ENCODE measurements at regions not wholly inside any gene's neighbourhood (a gene's known extent, or its start where the extent isn't known, plus 50 kb on each side); places are given as distances from the start of the nearest gene placed in this dataset.

DNA sequence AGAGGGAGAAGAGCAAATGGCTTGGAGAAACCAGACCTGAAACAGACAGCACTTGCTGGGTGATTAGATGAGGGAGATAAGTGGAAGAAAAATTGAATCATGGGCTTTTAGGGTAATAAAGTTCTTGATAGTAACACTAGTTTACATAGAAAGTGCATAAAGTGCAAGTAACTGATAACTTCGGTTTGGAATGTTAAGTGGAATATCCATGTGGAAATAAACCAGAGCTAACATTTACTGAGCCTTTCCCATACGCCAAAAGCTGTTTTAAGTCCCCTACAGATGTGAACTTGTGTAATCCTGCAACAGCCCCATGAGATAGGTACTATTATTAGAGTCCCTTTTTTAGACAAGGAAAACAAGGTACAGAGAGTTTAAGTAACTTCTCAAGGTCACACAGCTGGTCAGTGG is 77.1 kb upstream of the NUDT4 start:
- ATAC-seq (replicated peaks; ENCODE audit: extremely low read depth, poor library complexity, severe bottlenecking): no peak
- DNase-seq (ENCODE audit: low spot score in 2 of 2): no peak
- H3K4me3 Mint-ChIP-seq: no peak overlapping the region
- H3K36me3 Mint-ChIP-seq (ENCODE audit: insufficient read depth): no peaks in the 10 kb centered on the region
- H3K27ac Mint-ChIP-seq (ENCODE audit: low read depth): no peak overlapping the region
- no peaks in the 10 kb centered on the region for H3K9me3 Mint-ChIP-seq
- H3K4me1 Mint-ChIP-seq: no peaks in the 10 kb centered on the region
- peaks cover 14% of the 10 kb centered on the region for H3K27me3 Mint-ChIP-seq

DNA sequence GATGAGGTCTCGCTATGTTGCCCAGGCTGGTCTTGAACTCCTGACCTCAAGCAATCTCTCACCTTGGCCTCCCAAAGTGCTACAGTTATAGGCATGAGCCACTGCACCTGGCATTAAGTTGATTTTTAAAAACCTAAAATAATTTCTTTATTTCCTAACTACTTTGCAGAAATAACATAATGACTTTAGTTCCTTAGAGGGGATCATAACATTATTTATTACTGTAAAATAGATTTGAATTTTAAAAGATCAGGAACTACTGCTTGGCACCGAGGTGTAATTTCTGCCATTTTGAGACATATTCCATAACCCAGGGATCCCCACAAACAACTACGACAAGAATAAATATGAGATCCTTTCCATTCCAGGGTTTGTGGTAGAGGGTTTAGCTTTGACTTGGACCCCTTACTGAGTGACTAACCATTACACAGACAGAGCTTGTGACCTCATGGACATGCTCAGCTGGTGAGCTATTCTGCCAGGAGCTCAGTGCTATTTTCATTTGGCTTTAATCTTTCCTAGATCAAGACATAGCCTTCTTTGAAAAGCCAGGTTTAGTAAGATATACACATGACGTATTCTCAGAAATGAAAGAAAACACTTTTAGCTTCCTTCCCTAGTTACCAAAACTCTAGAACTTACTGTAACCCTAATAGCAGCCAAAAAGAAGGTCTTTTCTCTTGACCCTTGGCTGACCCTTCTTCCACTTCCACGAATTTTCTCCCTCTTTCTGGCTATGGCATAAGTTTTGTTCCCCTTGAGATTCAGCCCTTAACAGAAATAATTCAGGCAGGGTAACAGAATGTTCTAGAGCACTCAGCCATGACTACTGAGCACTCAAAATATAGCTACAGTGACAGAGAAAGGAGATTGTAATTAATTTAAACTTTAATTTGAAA is 75.1 kb upstream of the NUDT4 start:
- Mint-ChIP-seq H3K36me3 (ENCODE audit: insufficient read depth) (no peaks in the 10 kb centered on the region), H3K27me3 (peaks cover 19% of the 10 kb centered on the region), H3K4me1 (no peaks in the 10 kb centered on the region), H3K27ac (ENCODE audit: low read depth) (no peak overlapping the region), H3K4me3 (no peak overlapping the region), H3K9me3 (peaks cover 8% of the 10 kb centered on the region)
- DNase-seq (ENCODE audit: low spot score in 2 of 2) (no peak), ATAC-seq (replicated peaks; ENCODE audit: extremely low read depth, poor library complexity, severe bottlenecking) (no peak)

DNA sequence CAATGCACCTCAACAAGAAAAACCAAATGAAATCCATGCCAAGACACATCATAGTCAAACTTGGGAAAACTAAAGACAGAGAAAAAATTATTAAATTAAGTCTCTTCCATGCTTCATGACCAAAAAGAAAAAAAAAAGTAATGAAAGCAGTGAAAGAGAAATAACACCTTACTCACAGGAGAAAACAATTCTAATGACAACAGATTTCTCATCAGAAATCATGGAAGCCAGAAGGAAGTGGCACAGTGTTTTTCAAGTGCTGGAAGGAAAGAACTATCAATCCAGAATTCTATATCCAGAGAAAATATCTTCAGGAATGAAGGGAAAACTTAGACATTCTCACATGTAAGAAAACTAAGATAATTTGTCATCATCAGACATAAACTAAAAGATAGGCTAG is 71.1 kb upstream of the NUDT4 start:
- Mint-ChIP-seq H3K36me3 (ENCODE audit: insufficient read depth) (no peaks in the 10 kb centered on the region), H3K27me3 (peaks cover 23% of the 10 kb centered on the region), H3K9me3 (peaks cover 8% of the 10 kb centered on the region), H3K27ac (ENCODE audit: low read depth) (no peak overlapping the region), H3K4me1 (no peaks in the 10 kb centered on the region), H3K4me3 (no peak overlapping the region)
- ATAC-seq (replicated peaks; ENCODE audit: extremely low read depth, poor library complexity, severe bottlenecking) (no peak), DNase-seq (ENCODE audit: low spot score in 2 of 2) (no peak)

DNA sequence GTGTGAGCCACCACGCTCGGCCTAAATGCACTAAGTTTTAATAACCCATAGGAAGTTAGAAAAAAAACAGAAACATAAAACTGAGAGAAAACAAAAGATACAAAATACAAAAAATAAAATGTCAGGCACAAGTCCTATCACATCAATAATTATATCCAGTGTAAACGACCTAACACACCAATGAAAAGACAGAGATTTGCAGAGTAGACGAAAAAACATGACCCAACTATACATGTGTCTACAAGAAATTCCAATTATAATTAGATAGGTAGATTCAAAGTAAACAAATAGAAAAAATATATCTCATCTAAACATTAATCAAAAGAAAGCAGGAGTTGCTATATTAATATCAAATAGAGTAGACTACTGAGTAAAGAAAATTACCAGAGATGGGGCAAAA is 69.4 kb upstream of the NUDT4 start:
- DNase-seq (ENCODE audit: low spot score in 2 of 2): no peak
- no peaks in the 10 kb centered on the region for H3K4me1 Mint-ChIP-seq
- no peak for ATAC-seq (replicated peaks; ENCODE audit: extremely low read depth, poor library complexity, severe bottlenecking)

DNA sequence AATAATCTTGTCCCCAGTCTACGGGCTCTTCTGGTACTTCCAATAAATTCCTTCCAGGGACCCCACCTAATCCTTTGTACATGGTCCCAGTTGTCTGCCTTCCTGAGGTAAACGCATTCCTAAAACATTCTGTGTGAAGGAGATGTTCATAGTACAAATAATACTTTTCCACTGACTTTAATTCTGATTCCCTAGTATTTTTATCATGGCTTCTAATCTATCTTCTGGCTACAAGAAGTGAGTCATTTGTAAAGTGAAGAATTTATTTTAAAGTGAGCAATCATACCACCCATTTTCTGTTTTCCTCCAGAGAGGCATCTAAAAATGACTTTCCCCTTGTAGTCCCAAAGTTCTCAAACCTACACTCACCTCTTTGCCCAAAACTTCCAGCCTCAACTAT is 65.9 kb upstream of the NUDT4 start:
- Mint-ChIP-seq H3K27ac (ENCODE audit: low read depth) (no peak overlapping the region), H3K4me3 (no peak overlapping the region), H3K36me3 (ENCODE audit: insufficient read depth) (no peaks in the 10 kb centered on the region), H3K4me1 (no peaks in the 10 kb centered on the region), H3K27me3 (peaks cover 13% of the 10 kb centered on the region), H3K9me3 (no peaks in the 10 kb centered on the region)
- ATAC-seq (replicated peaks; ENCODE audit: extremely low read depth, poor library complexity, severe bottlenecking): no peak
- no peak for DNase-seq (ENCODE audit: low spot score in 2 of 2)

More for the DNA sequence above, 69.4 kb upstream of the NUDT4 start:
- Mint-ChIP-seq H3K9me3 (peaks cover 8% of the 10 kb centered on the region), H3K4me3 (no peak overlapping the region), H3K27ac (ENCODE audit: low read depth) (no peak overlapping the region), H3K36me3 (ENCODE audit: insufficient read depth) (no peaks in the 10 kb centered on the region), H3K27me3 (peaks cover 30% of the 10 kb centered on the region)

DNA sequence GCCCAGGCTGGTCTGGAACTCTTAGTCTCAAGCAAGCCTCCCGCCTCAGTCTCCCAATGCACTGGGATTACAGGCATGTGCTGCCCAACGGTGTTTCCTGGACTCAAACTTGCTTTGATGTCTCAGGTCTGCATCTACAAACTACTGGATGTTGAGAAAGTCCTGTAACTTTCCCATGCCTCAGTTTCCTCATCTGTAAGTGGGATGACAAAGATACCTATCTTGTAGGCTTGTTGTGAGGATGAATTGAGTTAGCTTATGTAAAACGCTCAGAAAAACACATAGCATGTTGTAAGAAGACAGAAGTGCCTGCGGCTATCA is 63.6 kb upstream of the NUDT4 start:
- H3K4me1 Mint-ChIP-seq: no peaks in the 10 kb centered on the region
- no peaks in the 10 kb centered on the region for H3K36me3 Mint-ChIP-seq (ENCODE audit: insufficient read depth)
- peaks cover 12% of the 10 kb centered on the region for H3K27me3 Mint-ChIP-seq
- no peak for ATAC-seq (replicated peaks; ENCODE audit: extremely low read depth, poor library complexity, severe bottlenecking)
- no peak for DNase-seq (ENCODE audit: low spot score in 2 of 2)
- no peak overlapping the region for H3K27ac Mint-ChIP-seq (ENCODE audit: low read depth)
- no peaks in the 10 kb centered on the region for H3K9me3 Mint-ChIP-seq
- no peak overlapping the region for H3K4me3 Mint-ChIP-seq

DNA sequence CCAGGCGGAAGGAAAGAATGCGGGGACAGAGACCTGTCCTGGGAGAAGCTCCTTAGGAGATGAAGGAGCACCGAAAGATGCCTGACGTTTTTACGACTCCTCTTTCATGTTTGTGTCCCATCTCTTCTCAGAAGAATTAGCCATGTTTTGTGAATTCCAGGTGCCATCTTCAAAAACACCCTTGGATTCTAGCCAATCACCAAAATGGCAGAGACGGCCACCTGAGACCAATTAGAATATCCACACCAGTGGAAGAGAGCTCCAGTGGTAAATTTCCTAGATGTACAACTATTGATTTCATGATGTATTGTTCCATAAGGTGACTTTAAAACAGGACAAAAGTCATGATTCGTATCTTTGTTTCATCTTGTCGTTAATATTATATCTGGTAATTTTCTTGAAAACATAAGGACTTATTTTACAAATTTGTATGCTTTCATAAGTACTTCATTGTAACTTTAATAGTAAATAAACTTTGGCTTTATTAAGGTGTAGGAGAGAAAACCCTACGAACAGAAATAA is 62.3 kb upstream of the NUDT4 start:
- ATAC-seq (replicated peaks; ENCODE audit: extremely low read depth, poor library complexity, severe bottlenecking) (no peak), DNase-seq (ENCODE audit: low spot score in 2 of 2) (no peak)
- Mint-ChIP-seq H3K36me3 (ENCODE audit: insufficient read depth) (no peaks in the 10 kb centered on the region), H3K4me3 (no peak overlapping the region), H3K27me3 (peaks cover 12% of the 10 kb centered on the region), H3K27ac (ENCODE audit: low read depth) (no peak overlapping the region), H3K9me3 (no peaks in the 10 kb centered on the region), H3K4me1 (no peaks in the 10 kb centered on the region)

DNA sequence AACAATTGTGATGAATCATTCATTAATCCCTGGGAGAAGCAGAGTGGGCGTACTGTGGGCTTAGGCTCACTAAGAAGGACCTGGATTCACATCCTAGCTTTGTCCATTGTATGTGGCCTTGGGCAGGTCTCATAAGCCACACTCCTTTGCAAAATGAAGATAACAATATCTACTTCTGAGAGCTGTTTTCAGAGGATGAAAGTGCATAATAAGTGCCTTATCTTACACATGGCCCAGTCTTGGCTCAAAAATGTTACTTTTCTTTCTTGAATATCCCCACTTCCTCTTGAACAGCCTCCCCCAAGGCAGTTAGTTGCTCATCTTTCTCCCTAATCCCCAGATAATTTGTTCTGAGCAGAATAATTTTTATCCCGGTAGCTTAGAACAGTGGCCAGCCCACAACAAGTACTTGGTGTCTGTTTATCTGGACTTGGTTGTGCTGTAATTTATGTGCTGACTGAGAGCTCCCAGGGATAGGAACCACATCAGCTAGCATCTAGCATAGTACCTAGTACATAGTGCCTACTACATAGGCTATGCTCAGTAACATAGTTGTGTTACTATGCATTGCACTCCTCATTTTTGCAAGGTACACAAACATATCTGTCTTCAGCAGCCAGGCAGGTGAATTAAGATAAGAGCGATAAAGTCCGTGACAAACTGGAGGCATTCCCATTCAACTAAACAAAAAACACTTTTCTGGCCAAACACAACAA is 61.7 kb upstream of the NUDT4 start:
- Mint-ChIP-seq H3K36me3 (ENCODE audit: insufficient read depth) (no peaks in the 10 kb centered on the region), H3K27me3 (peaks cover 12% of the 10 kb centered on the region), H3K4me3 (no peak overlapping the region), H3K27ac (ENCODE audit: low read depth) (no peak overlapping the region), H3K9me3 (no peaks in the 10 kb centered on the region), H3K4me1 (no peaks in the 10 kb centered on the region)
- ATAC-seq (replicated peaks; ENCODE audit: extremely low read depth, poor library complexity, severe bottlenecking) (no peak), DNase-seq (ENCODE audit: low spot score in 2 of 2) (no peak)

DNA sequence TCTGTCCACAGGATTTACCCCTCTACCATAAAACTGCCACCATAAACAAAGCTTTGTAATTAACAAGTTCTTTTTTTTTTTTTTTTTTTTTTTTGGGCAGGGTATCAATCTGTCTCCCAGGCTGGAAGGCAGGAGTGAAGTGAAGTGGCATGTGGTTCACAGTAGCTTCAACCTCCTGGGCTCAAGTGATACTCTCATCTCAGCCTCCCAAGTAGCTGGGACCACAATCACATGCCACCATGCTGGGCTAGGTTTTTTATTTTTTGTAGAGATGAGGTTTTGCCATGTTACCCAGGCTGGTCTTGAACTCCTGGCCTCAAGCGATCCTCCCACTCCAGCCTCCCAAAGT is 61.1 kb upstream of the NUDT4 start:
- DNase-seq (ENCODE audit: low spot score in 2 of 2) (no peak), ATAC-seq (replicated peaks; ENCODE audit: extremely low read depth, poor library complexity, severe bottlenecking) (no peak)
- H3K4me1 Mint-ChIP-seq: no peaks in the 10 kb centered on the region
- H3K27me3 Mint-ChIP-seq: peaks cover 8% of the 10 kb centered on the region
- no peaks in the 10 kb centered on the region for H3K9me3 Mint-ChIP-seq
- no peak overlapping the region for H3K27ac Mint-ChIP-seq (ENCODE audit: low read depth)
- no peaks in the 10 kb centered on the region for H3K36me3 Mint-ChIP-seq (ENCODE audit: insufficient read depth)
- H3K4me3 Mint-ChIP-seq: no peak overlapping the region

DNA sequence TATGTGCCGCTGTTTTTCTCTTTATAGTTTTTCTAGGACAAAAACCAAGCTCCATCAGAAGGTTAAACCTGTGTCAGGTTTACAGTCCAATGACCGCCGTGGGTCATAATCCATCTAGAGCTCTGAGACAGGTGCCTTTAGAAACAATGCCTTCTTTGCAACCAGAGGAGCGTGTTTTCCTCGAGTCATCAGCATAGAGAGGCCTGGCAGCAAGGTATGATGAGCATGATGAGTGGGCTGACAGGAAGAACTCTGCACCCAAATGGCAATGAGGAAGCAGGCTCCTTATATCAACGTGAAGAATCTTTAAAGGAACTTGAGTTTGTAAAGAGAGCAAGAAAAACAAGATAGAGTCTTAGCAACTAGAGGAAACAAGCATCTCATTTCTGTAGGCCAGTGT is 60.5 kb upstream of the NUDT4 start:
- Mint-ChIP-seq H3K27ac (ENCODE audit: low read depth) (no peak overlapping the region), H3K4me1 (no peaks in the 10 kb centered on the region), H3K36me3 (ENCODE audit: insufficient read depth) (no peaks in the 10 kb centered on the region), H3K4me3 (no peak overlapping the region), H3K27me3 (peaks cover 1% of the 10 kb centered on the region), H3K9me3 (no peaks in the 10 kb centered on the region)
- no peak for ATAC-seq (replicated peaks; ENCODE audit: extremely low read depth, poor library complexity, severe bottlenecking)
- no peak for DNase-seq (ENCODE audit: low spot score in 2 of 2)

DNA sequence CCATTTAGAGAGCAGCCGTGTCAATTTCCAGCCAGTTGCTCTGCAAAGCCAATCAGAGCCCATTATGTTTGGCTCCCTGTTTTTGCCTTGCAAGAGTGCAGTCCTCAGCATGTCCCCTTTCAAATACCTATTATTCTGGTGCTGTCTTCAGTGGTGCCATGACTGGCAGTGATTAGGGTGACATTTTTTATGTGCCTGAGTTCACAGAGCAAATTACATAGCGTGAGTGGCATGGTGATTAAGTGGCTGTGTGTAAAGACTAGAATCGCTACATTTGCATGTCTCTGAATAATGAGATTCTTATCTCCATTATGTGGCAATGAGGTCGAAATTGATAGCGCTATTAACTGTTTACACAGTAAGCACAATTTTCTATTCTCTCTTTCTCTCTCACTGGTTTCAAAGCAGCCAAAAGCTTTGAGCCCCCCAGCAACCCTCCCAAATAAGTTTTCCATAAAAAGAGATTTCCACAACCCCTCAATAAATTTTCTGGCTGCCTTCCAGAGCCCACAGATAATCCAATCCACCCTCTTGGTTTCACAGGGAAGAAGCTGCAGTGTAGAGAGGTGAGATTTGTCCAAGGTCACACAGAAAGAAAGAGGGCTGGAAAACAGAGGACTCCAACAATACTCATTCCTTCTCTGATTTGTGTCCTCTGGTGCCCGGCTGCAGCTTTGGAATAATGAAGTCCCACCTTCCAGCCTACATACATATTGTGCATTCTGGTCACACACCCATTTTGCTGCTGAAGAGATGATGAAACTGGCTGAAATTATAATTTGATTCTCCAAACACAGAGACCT is 58.8 kb upstream of the NUDT4 start:
- H3K36me3 Mint-ChIP-seq (ENCODE audit: insufficient read depth): no peaks in the 10 kb centered on the region
- ATAC-seq (replicated peaks; ENCODE audit: extremely low read depth, poor library complexity, severe bottlenecking) (no peak), DNase-seq (ENCODE audit: low spot score in 2 of 2) (no peak)
- H3K4me1 Mint-ChIP-seq: no peaks in the 10 kb centered on the region
- H3K27ac Mint-ChIP-seq (ENCODE audit: low read depth): no peak overlapping the region
- no peaks in the 10 kb centered on the region for H3K9me3 Mint-ChIP-seq
- no peak overlapping the region for H3K4me3 Mint-ChIP-seq
- no peaks in the 10 kb centered on the region for H3K27me3 Mint-ChIP-seq

DNA sequence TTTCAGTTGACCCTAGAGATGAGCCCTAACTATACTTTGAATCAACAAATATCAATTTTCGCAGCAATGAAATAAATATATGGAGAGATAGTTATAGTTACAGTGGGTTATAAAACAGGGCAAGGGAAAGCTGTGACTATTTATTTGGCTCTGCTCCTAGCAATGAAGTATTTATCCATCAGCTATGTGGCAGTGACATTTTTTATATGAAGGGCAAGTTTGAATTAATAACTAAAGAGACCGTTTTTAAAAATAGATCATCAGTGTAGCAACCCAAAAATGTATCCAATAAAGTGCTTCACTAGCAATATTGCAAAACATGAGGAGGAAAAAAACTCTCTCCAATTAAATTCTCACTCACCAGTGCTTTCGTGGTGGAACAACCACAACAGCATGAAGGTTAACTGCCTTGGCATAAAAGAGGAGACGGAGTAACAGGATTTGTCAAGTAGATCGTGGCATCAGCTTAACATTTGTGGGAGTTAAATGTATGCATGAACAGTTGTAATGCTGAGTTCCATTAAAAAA is 58.1 kb upstream of the NUDT4 start:
- no peaks in the 10 kb centered on the region for H3K4me1 Mint-ChIP-seq
- H3K4me3 Mint-ChIP-seq: no peak overlapping the region
- ATAC-seq (replicated peaks; ENCODE audit: extremely low read depth, poor library complexity, severe bottlenecking) (no peak), DNase-seq (ENCODE audit: low spot score in 2 of 2) (no peak)
- no peak overlapping the region for H3K27ac Mint-ChIP-seq (ENCODE audit: low read depth)
- no peaks in the 10 kb centered on the region for H3K9me3 Mint-ChIP-seq
- H3K27me3 Mint-ChIP-seq: no peaks in the 10 kb centered on the region
- no peaks in the 10 kb centered on the region for H3K36me3 Mint-ChIP-seq (ENCODE audit: insufficient read depth)

Measured in central memory CD8-positive, alpha-beta T cell (primary cell).